Loucy (cell line): ENCODE measurements at regions not wholly inside any gene's neighbourhood (a gene's known extent, or its start where the extent isn't known, plus 50 kb on each side); places are given as distances from the start of the nearest gene placed in this dataset.

Source experiments
- H2AFZ ChIP-seq: fragments of 200-600 bp; sonication (generic); 2 replicates; pipeline ENCODE4 v1.6.0; 2016; ENCODE audit warnings: antibody characterized with exemption, mild to moderate bottlenecking, low read length, moderate library complexity
- H3F3A ChIP-seq: fragments of 200-600 bp; 2 replicates; pipeline ENCODE4 v1.6.0; 2016; ENCODE audit warnings: antibody characterized with exemption, low read depth, mild to moderate bottlenecking
- H3K27me3 ChIP-seq: fragments of 200-600 bp; sonication (generic); 2 replicates; pipeline ENCODE4 v1.6.1; 2014; ENCODE audit warnings: low read length, mild to moderate bottlenecking; ENCODE audit not compliant: insufficient read depth, poor library complexity, severe bottlenecking
- H3K36me3 ChIP-seq: fragments of 200-600 bp; sonication (generic); 2 replicates; pipeline ENCODE4 v1.6.1; 2016; ENCODE audit warnings: low read length; ENCODE audit not compliant: insufficient read depth
- H3K4me1 ChIP-seq: fragments of 200-600 bp; sonication (generic); 2 replicates; pipeline ENCODE4 v1.5.1; 2014; ENCODE audit warnings: low read length, mild to moderate bottlenecking; ENCODE audit not compliant: insufficient read depth, poor library complexity, severe bottlenecking
- H3K4me2 ChIP-seq: fragments of 200-600 bp; sonication (generic); 2 replicates; pipeline ENCODE4 v1.6.0; 2014; ENCODE audit warnings: antibody characterized with exemption, low read length, low read depth, mild to moderate bottlenecking; ENCODE audit not compliant: poor library complexity, severe bottlenecking
- H3K4me3 ChIP-seq: fragments of 200-600 bp; sonication (generic); 2 replicates; pipeline ENCODE4 v1.5.1; 2014; ENCODE audit warnings: low read length, mild to moderate bottlenecking, mixed read lengths; ENCODE audit not compliant: poor library complexity, severe bottlenecking
- H3K79me2 ChIP-seq: fragments of 200-600 bp; sonication (generic); 2 replicates; pipeline ENCODE4 v1.6.1; 2014; ENCODE audit warnings: low read length; ENCODE audit not compliant: insufficient read depth
- H3K9ac ChIP-seq: fragments of 200-600 bp; sonication (generic); 2 replicates; pipeline ENCODE4 v1.6.0; 2014; ENCODE audit warnings: mild to moderate bottlenecking, low read depth, low read length, moderate library complexity; ENCODE audit not compliant: poor library complexity, severe bottlenecking
- H3K9me2 ChIP-seq: fragments of 200-600 bp; sonication (generic); replicated peaks from 2 replicates; pipeline ENCODE4 v1.6.1; 2016; ENCODE audit warnings: low read depth, low read length, mixed read lengths
- H3K9me3 ChIP-seq: fragments of 200-600 bp; sonication (generic); 2 replicates; pipeline ENCODE4 v1.6.1; 2014; ENCODE audit warnings: mild to moderate bottlenecking, antibody characterized with exemption, low read length, low read depth; ENCODE audit not compliant: insufficient read depth
- H4K20me1 ChIP-seq: fragments of 200-600 bp; sonication (generic); 2 replicates; pipeline ENCODE4 v1.6.0; 2014; ENCODE audit warnings: antibody characterized with exemption, low read length, mild to moderate bottlenecking; ENCODE audit not compliant: insufficient read depth, poor library complexity, severe bottlenecking
- EZH2phosphoT487 ChIP-seq: fragments of 200-600 bp; IDR thresholded peaks from 2 replicates; pipeline ENCODE4 v1.6.1; 2018; ENCODE audit warnings: antibody characterized with exemption, mild to moderate bottlenecking, moderate library complexity, borderline replicate concordance
- TF ChIP-seq, protein P1 (sequence below): fragments of 200-600 bp; sonication (generic); conservative IDR thresholded peaks from 2 replicates; pipeline ENCODE4 v1.5.1; 2014; ENCODE audit warnings: mild to moderate bottlenecking, antibody characterized with exemption, low read length

- Histone ChIP-seq H3K36me3 (no peaks in the 10 kb centered on the region), H3K9me3 (no peaks in the 10 kb centered on the region), H3F3A (no peaks in the 10 kb centered on the region), H3K4me1 (no peaks in the 10 kb centered on the region), H3K79me2 (no peaks in the 10 kb centered on the region), H3K9me2 (no peaks in the 10 kb centered on the region), H3K27me3 (no peaks in the 10 kb centered on the region), H4K20me1 (no peaks in the 10 kb centered on the region), H3K9ac (no peak overlapping the region), H3K4me3 (no peak overlapping the region), H2AFZ (no peak overlapping the region), H3K4me2 (no peak overlapping the region)
- TF ChIP-seq EZH2phosphoT487, result no peak
- TF ChIP-seq, protein P1, sequence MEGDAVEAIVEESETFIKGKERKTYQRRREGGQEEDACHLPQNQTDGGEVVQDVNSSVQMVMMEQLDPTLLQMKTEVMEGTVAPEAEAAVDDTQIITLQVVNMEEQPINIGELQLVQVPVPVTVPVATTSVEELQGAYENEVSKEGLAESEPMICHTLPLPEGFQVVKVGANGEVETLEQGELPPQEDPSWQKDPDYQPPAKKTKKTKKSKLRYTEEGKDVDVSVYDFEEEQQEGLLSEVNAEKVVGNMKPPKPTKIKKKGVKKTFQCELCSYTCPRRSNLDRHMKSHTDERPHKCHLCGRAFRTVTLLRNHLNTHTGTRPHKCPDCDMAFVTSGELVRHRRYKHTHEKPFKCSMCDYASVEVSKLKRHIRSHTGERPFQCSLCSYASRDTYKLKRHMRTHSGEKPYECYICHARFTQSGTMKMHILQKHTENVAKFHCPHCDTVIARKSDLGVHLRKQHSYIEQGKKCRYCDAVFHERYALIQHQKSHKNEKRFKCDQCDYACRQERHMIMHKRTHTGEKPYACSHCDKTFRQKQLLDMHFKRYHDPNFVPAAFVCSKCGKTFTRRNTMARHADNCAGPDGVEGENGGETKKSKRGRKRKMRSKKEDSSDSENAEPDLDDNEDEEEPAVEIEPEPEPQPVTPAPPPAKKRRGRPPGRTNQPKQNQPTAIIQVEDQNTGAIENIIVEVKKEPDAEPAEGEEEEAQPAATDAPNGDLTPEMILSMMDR, result no peak
These were observed 963.1 kb downstream of the EFNB2 start for GRCh38 chr13:105572401-105572800.

DNA sequence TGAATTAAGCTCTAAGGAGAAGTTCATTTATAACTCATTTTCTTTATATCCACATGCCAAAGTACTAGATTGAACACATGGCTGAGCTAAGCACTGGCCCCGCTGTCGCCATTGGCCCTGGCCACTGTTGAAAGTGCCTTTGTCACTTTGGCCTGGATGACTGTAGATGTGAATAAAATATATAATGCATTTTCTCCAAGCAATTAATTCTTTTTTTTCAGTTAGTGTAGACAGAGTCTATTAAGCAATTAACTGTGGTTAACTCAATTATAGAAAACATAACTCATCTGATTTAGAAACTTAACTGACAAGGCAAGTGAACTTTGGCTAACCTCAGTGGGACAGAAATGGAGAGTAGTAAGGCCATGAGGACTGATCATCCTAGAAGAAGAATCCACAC, 965.6 kb downstream of the EFNB2 start:
- H3K9me3 ChIP-seq, result no peaks in the 10 kb centered on the region
- no peak overlapping the region for H3K4me2 ChIP-seq
- no peaks in the 10 kb centered on the region for H3K9me2 ChIP-seq
- H4K20me1 ChIP-seq, result no peaks in the 10 kb centered on the region
- H3K4me3 ChIP-seq, result no peak overlapping the region
- no peaks in the 10 kb centered on the region for H3F3A ChIP-seq
- no peaks in the 10 kb centered on the region for H3K36me3 ChIP-seq
- no peaks in the 10 kb centered on the region for H3K27me3 ChIP-seq
- H3K4me1 ChIP-seq, result no peaks in the 10 kb centered on the region
- H3K9ac ChIP-seq, result no peak overlapping the region
- no peaks in the 10 kb centered on the region for H3K79me2 ChIP-seq
- no peak for TF ChIP-seq EZH2phosphoT487
- TF ChIP-seq, protein P1, result no peak
- no peak overlapping the region for H2AFZ ChIP-seq

DNA sequence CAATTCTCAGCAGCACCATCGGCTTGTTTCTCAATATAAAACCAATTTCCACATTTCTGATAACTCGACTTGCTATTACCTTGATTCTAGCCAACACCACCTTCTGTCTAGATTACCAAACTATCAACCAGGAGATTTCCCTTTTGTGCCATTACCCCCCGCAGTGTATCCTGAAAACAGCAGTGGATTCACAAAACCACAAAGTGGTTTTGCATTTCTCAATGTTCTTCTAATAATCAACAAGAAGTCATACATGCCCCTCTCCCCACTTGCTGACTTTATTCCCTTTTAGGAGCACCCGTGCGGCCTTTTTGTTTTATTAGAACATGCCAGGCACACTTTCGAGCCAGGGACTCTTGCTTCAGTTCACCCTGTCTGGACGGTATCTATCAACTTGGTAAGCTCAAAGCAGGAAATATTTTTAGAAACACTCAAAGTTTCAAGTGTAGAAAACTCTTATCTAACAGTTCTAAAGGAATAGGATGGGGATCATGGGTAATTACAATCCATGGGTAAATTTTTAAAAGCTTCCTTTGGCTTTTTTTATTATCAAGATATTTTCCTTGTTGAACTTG, 967.4 kb downstream of the EFNB2 start:
- Histone ChIP-seq H3K4me3 (no peak overlapping the region), H3K27me3 (no peaks in the 10 kb centered on the region), H3K4me1 (no peaks in the 10 kb centered on the region), H3K4me2 (no peak overlapping the region), H3K9me3 (no peaks in the 10 kb centered on the region), H2AFZ (no peak overlapping the region), H3K79me2 (no peaks in the 10 kb centered on the region), H4K20me1 (no peaks in the 10 kb centered on the region), H3K36me3 (no peaks in the 10 kb centered on the region), H3F3A (no peaks in the 10 kb centered on the region), H3K9ac (no peak overlapping the region), H3K9me2 (no peaks in the 10 kb centered on the region)
- TF ChIP-seq EZH2phosphoT487, result no peak
- TF ChIP-seq, protein P1, result no peak
